OCI-LY7 (cell line): ENCODE measurements at regions not wholly inside any gene's neighbourhood (a gene's known extent, or its start where the extent isn't known, plus 50 kb on each side); places are given as distances from the start of the nearest gene placed in this dataset.

ENCODE experiments used
- EZH2phosphoT487 ChIP-seq: fragments of 200-600 bp; sonication (generic); IDR thresholded peaks from 2 replicates; pipeline ENCODE4 v1.6.1; 2018; ENCODE audit warnings: low read depth, borderline replicate concordance, mild to moderate bottlenecking, mixed run types, antibody characterized with exemption, low read length, moderate library complexity, mixed read lengths
- TF ChIP-seq, protein P1 (sequence below): fragments of 200-600 bp; sonication (generic); conservative IDR thresholded peaks from 2 replicates; pipeline ENCODE4 v1.5.1; 2014; ENCODE audit warnings: mild to moderate bottlenecking, antibody characterized with exemption, low read length, moderate library complexity, mixed read lengths

DNA sequence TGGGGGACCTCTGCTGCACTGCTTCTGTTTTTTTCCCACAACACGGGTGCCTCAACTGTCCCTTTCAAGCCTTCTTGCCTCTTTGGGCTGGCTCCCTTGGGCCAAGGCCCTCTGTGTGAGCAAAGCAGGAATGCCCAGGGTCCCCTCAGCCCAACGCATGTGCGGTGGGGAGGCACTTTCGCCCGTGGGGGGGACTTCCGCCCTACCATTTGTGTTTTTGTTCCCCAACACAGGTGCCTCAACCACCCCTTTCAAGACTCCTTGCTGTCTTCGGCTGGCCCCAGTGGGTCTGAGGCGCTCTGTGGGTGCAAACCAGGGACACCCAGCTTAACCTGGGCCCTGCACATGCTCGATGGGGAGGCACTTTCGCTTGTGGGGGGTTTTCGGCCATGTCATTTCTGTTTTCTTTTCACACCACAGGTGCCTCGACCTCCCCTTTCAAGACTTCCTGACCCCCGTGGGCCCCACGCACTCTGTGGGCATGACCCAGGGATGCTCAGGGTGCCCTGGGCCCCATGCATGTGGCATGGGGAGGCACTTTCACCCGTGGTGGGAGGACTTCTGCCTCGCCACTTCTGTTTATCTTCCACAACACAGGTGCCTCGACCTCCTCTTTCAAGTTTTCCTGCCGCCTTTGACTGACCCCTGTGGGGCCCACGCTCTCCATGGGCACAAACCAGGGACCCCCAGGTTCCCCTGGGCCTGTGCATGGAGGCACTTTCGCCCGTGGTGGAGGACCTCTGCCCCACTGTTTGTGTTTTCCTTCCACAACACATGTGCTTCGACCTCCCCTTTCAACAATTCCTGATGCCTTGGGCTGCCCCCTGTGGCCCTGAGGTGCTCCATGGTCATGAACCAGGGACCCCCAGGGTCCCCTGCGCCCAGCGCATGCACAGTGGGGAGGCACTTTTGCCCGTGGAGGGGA lies 365.7 kb downstream of the ALG10 start:
- TF ChIP-seq, protein P1, sequence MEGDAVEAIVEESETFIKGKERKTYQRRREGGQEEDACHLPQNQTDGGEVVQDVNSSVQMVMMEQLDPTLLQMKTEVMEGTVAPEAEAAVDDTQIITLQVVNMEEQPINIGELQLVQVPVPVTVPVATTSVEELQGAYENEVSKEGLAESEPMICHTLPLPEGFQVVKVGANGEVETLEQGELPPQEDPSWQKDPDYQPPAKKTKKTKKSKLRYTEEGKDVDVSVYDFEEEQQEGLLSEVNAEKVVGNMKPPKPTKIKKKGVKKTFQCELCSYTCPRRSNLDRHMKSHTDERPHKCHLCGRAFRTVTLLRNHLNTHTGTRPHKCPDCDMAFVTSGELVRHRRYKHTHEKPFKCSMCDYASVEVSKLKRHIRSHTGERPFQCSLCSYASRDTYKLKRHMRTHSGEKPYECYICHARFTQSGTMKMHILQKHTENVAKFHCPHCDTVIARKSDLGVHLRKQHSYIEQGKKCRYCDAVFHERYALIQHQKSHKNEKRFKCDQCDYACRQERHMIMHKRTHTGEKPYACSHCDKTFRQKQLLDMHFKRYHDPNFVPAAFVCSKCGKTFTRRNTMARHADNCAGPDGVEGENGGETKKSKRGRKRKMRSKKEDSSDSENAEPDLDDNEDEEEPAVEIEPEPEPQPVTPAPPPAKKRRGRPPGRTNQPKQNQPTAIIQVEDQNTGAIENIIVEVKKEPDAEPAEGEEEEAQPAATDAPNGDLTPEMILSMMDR: no peak
- TF ChIP-seq EZH2phosphoT487: no peak
